Stimulated activated CD4-positive, alpha-beta T cell treated with anti-CD3 and anti-CD28 coated beads, Interleukin-2, amount 100 ng/mL, for 24 hours (primary cell): ENCODE measurements at regions not wholly inside any gene's neighbourhood (a gene's known extent, or its start where the extent isn't known, plus 50 kb on each side); places are given as distances from the start of the nearest gene placed in this dataset.
"Not testable (repeated sequence)": the region's sequence is repeated elsewhere in the genome, so short reads cannot be mapped to it uniquely, and the experiment has no call there.

Source experiments
- DNase-seq, 2 donors: peaks; one replicate each; pipeline ENCODE4 v3.0.0-alpha.2; 2020

GRCh38 chr9:40928803-40929487 is 199.5 kb downstream of the FOXD4L6 start:
- no peak for DNase-seq

GRCh38 chr9:40927851-40928802 is 200.4 kb downstream of the FOXD4L6 start:
- DNase-seq: no peak

- no peak for DNase-seq
These were observed 201.2 kb downstream of the FOXD4L6 start for GRCh38 chr9:40927260-40927631.

GRCh38 chr9:40926404-40927259 is 201.8 kb downstream of the FOXD4L6 start:
- no peak for DNase-seq

- no peak for DNase-seq
These were observed 203.3 kb downstream of the FOXD4L6 start for GRCh38 chr9:40925149-40925548.

GRCh38 chr9:40916399-40916783 is 212.1 kb downstream of the FOXD4L6 start:
- DNase-seq: not testable (repeated sequence)

GRCh38 chr9:40915660-40916398 is 212.7 kb downstream of the FOXD4L6 start:
- DNase-seq: not testable (repeated sequence)

- no peak for DNase-seq
These were observed 213.5 kb downstream of the FOXD4L6 start for GRCh38 chr9:40914772-40915659.

- no peak for DNase-seq
These were observed 214.4 kb downstream of the FOXD4L6 start for GRCh38 chr9:40913928-40914673.

GRCh38 chr9:40913096-40913719 is 215.3 kb downstream of the FOXD4L6 start:
- no peak for DNase-seq

GRCh38 chr9:40912679-40913078 is 215.8 kb downstream of the FOXD4L6 start:
- not testable (repeated sequence) for DNase-seq

GRCh38 chr9:40911647-40912046 is 216.8 kb downstream of the FOXD4L6 start:
- no peak for DNase-seq

- not testable (repeated sequence) for DNase-seq
These were observed 217.5 kb downstream of the FOXD4L6 start for GRCh38 chr9:40910995-40911394.

GRCh38 chr9:40909821-40910220 is 218.7 kb downstream of the FOXD4L6 start:
- no peak for DNase-seq

GRCh38 chr9:40909111-40909510 is 219.4 kb downstream of the FOXD4L6 start:
- not testable (repeated sequence) for DNase-seq

- DNase-seq: no peak
These were observed 220.5 kb downstream of the FOXD4L6 start for GRCh38 chr9:40907657-40908624.

GRCh38 chr9:40906879-40907278 is 221.6 kb downstream of the FOXD4L6 start:
- not testable (repeated sequence) for DNase-seq

GRCh38 chr9:40892315-40892714 is 236.2 kb downstream of the FOXD4L6 start:
- not testable (repeated sequence) for DNase-seq

GRCh38 chr9:40885858-40886257 is 242.6 kb downstream of the FOXD4L6 start:
- not testable (repeated sequence) for DNase-seq
